ENCODE measurements at regions not wholly inside any gene's neighbourhood (a gene's known extent, or its start where the extent isn't known, plus 50 kb on each side); places are given as distances from the start of the nearest gene placed in this dataset.

DNA sequence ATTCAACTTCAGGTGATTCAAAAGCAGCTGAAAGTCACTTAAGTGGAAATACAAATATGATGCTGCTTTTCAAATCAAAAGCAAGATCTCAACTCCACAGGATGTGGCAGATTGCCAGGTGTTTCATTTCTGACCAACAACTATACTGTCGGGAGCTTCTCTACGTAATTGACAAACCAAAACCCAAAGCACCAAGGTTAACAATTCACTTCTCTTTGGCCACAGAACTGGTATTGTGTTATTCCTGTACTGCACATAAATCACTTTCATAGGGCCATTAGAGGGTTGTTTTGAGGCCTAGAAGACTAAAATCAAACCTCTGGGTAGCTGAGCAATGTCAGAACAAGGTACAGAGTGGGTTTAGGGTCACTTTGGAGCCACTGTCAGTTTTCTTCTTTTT, 169.7 kb downstream of the HAO1 start:
- TF ChIP-seq, protein P1, sequence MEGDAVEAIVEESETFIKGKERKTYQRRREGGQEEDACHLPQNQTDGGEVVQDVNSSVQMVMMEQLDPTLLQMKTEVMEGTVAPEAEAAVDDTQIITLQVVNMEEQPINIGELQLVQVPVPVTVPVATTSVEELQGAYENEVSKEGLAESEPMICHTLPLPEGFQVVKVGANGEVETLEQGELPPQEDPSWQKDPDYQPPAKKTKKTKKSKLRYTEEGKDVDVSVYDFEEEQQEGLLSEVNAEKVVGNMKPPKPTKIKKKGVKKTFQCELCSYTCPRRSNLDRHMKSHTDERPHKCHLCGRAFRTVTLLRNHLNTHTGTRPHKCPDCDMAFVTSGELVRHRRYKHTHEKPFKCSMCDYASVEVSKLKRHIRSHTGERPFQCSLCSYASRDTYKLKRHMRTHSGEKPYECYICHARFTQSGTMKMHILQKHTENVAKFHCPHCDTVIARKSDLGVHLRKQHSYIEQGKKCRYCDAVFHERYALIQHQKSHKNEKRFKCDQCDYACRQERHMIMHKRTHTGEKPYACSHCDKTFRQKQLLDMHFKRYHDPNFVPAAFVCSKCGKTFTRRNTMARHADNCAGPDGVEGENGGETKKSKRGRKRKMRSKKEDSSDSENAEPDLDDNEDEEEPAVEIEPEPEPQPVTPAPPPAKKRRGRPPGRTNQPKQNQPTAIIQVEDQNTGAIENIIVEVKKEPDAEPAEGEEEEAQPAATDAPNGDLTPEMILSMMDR (IDR thresholded peaks at IDR 0.05; ENCODE audit: borderline replicate concordance, extremely low read depth, low read length, poor library complexity, severe bottlenecking) = no peak
- no peak for TF ChIP-seq EZH2 (IDR thresholded peaks at IDR 0.05; ENCODE audit: borderline replicate concordance, low read depth, low read length, severe bottlenecking)

All from DND-41 (cell line).